HG03575 (cell line): ENCODE measurements at regions not wholly inside any gene's neighbourhood (a gene's known extent, or its start where the extent isn't known, plus 50 kb on each side); places are given as distances from the start of the nearest gene placed in this dataset.
"Not testable (repeated sequence)": the region's sequence is repeated elsewhere in the genome, so short reads cannot be mapped to it uniquely, and the experiment has no call there.

ENCODE experiments used
- ATAC-seq: cut with Tn5 transposase; IDR thresholded peaks from one replicate; pipeline ENCODE4 v1.9.1; 2021; ENCODE audit not compliant: unreplicated experiment, insufficient number of reproducible peaks, low FRiP score; ENCODE audit errors: extremely low read depth

DNA sequence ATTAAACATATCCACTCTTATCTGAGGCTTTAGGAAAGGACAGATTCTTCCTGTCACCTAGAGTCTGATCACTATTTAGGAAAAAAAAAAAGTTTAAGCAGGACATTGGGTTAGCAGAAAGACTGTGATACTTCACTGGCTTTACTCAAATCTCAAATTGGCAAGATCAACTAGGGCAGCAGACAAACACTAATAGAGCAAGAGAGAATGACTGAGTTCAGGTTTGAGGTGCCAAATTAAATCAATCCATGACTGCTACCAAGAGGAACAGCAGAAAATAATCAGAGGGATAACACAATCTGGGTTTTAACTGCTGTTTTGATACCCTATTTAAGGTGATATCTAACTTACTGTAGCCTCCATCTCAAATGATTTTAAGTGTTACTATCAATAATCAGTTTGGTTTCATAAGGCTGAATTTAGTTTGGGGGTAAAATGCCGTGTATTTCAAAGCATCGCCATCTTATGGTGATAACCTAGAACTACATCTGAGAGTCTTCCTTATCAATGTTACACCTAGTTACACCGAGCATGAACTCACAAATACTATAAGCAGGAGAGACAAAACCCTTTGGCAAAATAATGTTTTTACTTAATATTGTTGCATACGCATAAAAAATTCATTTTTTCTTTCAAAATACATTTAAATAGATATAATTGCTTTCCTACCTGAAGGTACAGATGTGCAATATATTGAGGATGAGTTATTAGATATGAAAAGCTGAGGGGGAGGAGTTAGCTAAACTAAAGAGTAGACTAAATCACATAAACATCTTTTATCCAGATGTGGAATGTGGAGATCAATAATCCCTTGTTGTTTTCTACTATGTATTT is 286.4 kb upstream of the CDH12 start:
- ATAC-seq, result peak; percentile 64

DNA sequence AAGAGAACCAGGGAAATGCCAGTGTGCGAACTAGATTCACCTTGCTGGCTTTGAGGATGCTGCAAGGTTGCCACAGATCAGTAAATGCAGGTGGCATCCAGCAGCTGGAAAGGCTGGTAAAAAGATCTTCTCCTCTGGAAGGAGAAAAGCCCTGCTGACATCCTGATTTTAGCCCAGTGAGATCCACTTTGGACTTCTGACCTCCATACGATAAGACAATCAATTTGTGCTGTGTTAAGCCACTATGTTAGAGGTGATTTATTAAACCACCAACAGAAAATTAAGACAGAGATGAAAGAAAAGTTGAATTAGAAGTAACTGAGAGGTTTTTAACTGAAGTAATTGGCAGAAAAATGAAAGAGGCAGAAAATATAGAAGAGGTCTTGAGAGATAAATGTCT is 283.8 kb upstream of the CDH12 start:
- ATAC-seq, result no peak

DNA sequence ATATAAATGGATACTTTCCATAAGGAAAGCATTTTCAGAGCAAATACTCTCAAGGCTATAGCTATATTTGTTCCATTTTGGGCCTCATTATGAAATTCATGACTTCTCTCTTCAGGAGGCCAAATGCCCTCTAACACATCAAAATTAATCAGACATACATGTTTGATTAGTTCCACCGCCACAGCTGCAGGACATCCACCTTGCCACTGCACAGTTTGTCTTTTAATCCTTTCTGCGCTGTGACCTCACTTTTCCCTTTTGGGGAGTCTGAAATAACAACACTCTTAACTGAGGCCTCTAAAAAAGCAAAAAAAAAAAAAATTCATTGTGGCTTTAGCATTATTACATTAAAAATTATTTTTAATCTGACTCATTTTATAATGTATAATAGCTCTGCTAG is 279.1 kb upstream of the CDH12 start:
- ATAC-seq, result no peak

DNA sequence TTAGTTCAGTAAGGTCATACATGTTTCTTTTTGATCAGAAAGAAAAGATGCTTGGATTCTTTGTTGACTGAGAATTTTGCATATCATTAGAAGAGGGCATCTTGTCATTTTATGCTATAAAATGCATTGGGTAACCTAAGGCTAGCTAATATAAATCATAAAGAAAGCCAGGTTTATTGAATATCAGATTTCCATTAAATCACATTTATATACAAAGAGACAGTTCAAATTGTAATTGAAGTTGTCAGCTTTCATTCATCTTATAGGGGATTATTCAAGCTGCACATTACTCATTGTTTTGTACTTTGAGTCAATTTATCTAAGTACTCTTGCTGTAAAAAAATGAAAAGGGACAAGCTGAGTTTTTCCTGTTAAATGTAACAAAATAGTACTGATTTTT is 259.1 kb upstream of the CDH12 start:
- no peak for ATAC-seq

DNA sequence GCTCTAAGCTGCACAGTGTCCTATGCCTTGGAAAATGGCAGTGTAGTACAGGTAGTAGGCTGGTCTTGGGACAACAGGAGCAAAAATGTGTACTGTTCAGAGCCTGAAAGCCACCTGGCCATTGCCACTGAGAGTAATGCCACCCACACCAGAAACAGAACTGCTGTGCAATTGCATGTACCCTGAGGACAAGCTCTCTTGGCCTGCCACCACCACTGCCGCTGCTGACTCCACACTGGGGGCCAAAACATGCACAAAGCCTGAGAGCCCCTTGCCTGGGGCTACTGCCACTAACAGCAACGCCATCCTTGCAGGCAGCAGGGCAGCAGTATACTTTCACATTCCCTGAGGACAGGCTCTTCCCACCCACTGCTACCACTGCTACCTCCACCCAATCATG is 251.9 kb upstream of the CDH12 start:
- no peak for ATAC-seq

DNA sequence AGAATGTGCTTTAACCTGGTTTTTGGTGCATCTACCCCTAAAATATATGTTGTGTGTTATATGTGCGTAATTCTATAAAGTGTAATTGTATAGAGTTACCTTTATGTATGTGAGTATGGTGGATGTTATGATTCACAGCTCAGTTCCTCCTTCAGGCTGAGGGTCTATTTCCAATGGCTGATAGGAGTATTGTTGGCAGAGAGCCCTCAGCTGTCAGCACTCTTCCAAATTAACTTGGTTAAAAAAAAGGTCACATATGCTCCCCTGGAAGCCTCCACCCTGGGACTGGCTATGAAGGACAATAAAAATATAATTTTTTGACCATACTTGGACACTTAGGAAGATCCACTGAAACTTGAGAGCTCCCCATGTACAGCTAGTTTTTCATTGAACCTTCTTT is 250.4 kb upstream of the CDH12 start:
- ATAC-seq, result no peak

DNA sequence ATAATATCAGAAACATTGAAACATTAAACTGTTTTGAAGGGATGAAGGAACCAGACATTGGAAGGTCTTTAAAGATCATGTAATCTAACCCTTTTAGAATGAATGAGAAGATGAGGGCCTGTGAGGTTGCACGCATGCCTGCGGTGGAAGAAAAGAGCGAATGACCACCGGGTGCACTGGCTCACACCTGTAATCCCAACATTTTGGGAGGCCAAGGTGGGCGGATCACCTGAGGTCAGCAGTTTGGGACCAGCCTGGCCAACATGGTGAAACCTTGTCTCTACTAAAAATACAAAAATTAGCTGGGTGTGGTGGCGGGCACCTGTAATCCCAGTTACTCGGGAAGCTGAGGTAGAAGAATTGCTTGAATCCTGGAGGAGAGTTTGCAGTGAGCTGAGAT is 242.3 kb upstream of the CDH12 start:
- ATAC-seq, result not testable (repeated sequence)

DNA sequence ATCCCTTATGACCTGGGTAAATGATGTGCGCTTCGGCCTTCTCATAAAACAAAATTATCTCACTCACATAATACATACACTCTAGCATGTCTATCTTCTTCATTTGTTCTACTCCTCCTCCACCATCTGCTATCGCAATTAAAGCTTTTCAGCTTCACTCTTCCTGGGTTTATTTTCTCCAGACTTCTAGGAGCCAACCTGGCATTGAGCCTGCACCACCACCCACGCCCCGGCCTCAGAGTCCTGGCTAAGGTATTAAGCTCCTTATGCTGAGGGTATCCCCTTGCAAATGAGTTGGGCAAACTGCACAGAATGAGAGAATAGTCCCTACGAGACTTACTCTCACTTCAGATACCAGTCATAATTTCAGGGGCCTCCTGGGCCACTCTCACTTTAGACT is 236.1 kb upstream of the CDH12 start:
- no peak for ATAC-seq

DNA sequence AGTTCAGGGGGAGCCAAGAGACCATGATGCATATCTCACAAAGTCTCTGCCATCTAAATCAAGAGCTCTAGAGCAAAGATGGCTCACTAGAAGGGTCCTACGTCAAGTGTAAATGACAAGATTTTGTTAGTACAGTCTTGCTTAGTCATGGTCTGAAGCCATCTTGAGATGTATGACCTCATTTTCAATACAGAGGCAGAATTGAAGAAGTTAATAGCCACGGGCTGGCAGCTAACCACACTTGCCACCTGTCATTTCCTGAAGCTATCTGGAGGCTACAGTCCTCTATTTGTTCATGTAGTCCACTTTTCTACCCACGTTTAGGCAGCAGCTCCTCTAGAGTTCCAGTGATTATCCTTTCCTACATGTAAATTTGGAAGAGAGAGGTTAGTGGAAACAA is 231.7 kb upstream of the CDH12 start:
- ATAC-seq, result no peak

DNA sequence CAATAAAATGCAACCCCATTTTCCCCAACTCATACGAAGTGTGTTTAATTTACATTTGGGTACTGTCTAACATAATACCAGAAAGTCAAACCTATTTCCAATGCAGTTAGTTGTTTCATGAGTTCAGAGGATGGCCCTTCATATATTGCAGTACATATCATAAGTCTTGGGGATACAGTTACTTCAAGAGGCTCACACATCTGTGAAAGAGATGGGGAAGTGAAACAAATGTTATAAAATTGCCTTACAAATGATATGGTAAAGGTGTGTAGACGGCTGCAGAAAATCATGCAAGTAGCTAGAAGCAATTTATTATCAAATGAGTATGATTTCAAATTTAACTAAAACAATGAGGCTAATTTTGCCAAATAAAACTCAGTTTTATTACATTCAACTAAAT is 219.0 kb upstream of the CDH12 start:
- no peak for ATAC-seq

DNA sequence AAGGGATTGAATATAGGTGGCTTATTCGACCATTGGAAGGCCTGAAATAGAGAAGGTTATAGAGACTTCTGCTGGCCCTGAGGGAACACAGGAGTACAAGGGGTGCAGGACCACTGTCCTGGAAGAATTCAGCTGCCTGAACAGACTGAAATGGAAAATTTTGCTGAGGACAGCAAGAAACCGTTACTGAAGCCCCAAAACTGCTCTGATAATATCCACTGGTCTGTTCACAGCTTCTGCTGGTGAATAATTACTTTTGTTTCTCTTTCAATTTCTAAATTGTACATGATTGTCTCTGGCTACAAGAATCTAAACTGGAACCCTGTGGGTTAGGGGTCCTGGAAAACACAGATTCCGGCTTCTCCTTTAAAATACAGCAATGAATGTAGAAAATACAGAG is 218.5 kb upstream of the CDH12 start:
- no peak for ATAC-seq

DNA sequence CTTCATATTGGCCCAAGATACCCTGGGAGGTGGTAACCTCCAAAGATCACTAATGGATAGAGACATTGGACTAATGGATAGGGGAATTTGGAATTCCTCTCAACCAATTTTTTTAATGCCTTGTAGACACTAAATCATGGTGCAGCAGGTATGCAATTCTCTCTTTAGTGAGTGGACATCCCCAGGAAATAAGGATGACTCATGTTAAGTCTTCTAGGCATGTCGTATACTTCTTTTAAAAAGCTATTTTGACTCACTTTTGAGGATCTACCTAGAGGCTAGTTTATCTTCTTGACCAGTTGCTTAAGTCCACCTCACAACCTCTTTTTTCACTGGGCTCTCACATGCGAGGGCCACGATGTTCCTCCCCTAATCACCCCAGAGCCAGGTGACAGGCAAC is 211.6 kb upstream of the CDH12 start:
- no peak for ATAC-seq

DNA sequence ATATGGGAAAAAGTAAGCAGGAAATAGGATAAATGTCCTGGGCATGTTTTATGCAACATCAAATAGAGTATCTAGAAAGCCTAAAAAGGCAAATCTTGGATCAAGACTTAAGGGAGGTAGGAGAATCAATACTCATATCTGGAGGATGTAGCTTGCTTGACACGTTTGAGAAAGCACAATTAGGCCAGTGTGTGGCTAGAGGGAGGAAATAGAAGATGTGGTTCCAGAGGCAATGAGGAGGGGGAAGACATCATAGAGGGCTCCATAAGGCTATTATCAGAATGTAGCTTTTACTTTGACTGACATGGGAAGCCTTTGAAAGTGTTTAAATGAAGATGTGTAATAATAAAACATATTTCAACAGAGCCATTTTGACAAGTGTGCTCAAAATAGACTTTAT is 200.7 kb upstream of the CDH12 start:
- ATAC-seq, result no peak

DNA sequence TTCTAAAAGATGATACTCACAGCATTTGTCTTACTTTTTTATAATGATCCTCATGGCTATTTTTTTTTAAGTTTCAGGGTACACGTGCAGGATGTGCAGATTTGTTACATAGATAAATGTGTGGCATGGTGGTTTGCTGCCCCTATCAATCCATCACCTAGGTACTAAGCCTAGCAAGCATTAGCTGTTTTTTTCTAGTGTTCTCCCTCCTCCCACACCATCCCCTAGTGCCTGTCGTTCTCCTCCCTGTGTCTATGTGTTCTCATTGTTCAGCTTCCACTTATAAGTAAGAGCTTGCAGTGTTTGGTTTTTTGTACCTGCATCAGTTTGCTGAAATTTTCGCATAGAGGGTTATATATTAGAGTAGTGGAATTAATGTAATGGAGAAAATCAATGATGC is 189.1 kb upstream of the CDH12 start:
- ATAC-seq, result no peak

DNA sequence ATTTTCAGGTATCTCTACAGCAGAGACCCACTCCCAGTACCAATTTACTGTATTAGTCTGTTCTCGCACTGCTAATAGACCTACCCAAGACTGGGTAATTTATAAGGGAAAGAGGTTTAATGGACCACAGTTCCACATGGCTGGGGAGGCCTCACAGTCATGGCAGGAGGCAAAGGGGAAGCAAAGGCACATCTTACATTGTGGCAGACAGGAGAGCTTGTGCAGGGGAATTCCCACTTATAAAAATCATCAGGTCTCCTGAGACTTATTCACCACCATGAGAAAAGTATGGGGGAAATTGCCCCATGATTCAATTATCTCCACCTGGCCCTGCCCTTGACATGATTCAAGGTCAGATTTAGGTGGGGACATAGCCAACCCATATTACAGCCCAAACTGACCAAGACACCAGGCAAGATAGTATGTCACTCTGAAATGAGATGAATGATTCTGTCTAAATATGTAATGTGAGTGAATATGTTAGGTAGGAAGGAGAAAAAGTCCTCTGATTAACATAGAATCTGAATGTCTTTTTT is 182.5 kb upstream of the CDH12 start:
- ATAC-seq, result no peak

DNA sequence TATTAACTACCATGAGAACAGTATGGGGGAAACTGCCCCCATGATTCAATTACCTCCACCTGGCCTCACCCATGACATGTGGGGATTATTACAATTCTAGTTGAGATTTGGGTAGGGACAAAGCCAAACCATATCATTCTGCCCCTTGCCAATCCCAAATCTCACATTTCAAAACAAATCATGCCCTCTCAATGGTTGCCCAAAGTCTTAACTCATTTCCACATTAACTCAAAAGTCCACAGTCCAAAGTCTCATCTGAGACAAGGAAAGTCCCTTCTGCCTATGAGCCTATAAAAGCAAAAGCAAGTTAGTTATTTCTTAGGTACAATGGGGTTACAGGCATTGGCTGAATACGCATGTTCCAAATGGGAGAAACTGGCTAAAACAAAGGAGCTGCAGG is 180.7 kb upstream of the CDH12 start:
- no peak for ATAC-seq

DNA sequence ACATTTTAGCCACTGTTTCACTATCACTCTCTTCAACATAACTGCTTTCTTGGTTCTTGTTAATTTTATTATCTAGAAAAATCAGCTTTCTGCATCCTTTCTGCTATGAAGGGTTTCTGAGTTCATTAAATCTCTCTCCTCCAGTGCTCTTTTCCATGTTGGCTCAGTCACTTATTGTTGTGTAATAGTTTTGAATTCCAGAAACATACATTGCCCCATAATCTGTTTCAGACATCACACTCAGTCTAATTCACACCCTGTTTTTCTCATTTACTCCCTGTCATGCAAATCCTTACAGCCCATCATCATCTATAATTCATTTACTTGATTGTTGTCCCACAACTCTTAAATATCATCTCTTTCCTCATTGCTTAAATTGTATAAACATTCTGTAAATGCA is 176.1 kb upstream of the CDH12 start:
- no peak for ATAC-seq

DNA sequence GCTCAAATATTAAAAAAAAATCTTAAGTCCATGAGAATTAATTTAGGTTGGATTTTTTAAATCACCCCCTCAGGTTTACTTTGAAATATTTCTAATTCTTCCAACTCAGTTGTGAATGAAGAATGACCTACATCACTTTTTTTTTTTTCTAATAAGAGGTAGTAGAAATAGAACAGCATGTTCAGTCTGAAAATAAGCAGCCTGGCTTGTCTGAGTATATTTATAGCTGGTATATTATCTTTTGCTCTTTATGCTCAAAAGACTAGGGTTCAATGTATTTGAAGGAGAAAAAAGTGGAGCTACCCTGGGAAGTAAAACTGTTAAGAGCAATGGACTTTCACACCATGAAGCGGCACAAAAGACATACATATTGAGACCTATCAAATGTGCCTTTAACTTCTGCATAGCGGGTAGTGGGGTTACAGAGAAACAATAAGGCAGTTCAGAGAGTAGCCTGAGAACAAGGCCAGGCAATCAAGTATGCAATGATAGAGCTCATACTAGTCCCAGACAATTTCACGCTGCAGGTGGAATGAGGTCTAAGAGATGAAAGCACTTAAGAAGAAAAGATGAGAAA is 175.4 kb upstream of the CDH12 start:
- no peak for ATAC-seq

DNA sequence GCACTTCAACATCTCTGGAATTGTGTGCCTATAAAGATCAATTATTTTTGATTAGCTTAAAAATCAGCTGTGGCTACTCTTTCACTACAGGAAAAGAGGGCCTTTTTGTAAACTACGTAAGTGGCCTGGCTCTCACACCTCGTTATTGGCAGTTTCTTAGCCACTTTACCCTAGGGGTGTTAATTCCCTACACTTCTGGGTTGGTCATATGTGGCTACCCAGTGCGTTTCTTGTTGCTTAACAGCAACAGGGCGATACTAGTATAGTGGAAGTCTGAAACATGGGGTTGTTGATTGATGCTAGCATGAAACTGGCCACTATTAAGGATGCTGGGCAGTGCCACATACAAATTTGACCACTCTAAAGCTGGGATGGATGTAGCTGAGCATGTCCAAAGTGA is 174.7 kb upstream of the CDH12 start:
- no peak for ATAC-seq

DNA sequence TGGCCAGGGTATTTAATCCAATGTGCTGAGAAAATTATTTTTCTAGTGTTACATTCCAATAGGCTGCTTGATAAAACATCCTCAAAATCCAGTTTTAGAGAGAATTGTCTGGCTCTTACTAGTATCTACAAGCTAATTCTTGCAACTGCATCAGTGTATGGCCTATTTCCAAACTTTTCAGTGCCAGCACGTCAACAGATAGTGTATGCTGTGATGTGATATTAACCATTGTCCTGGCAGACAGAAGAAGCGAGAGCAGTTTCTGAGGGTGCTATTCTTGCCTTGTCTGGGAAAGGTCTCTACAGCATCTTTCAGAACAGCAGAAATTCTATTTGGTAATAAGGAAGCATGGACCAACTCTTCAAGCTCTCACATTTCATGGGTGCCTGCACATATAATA is 174.2 kb upstream of the CDH12 start:
- ATAC-seq, result no peak
